Parathyroid adenoma (tissue), 2 donors: ENCODE measurements at regions not wholly inside any gene's neighbourhood (a gene's known extent, or its start where the extent isn't known, plus 50 kb on each side); places are given as distances from the start of the nearest gene placed in this dataset.

ENCODE experiments used
- H2AFZ ChIP-seq: fragments of 300-600 bp; sonication (generic); one replicate; pipeline ENCODE4 v1.7.0; 2017; ENCODE audit warnings: antibody characterized with exemption, mild to moderate bottlenecking
- H3K27ac ChIP-seq: fragments of 300-600 bp; sonication (generic); one replicate; pipeline ENCODE4 v1.7.0; 2017
- H3K27me3 ChIP-seq: fragments of 300-600 bp; sonication (generic); one replicate; pipeline ENCODE4 v1.7.0; 2017; ENCODE audit warnings: low read length; ENCODE audit not compliant: control insufficient read depth, insufficient read depth
- H3K36me3 ChIP-seq: fragments of 300-600 bp; sonication (generic); one replicate; pipeline ENCODE4 v1.7.0; 2017; ENCODE audit warnings: low read length; ENCODE audit not compliant: control insufficient read depth, insufficient read depth
- H3K4me1 ChIP-seq: fragments of 300-600 bp; sonication (generic); one replicate; pipeline ENCODE4 v1.7.0; 2017; ENCODE audit warnings: control low read depth
- H3K4me2 ChIP-seq: fragments of 300-600 bp; sonication (generic); one replicate; pipeline ENCODE4 v1.7.0; 2017; ENCODE audit warnings: low read length
- H3K4me3 ChIP-seq: fragments of 300-600 bp; sonication (generic); one replicate; pipeline ENCODE4 v1.7.0; 2017; ENCODE audit warnings: low read depth, low read length
- H3K79me2 ChIP-seq: fragments of 300-600 bp; sonication (generic); one replicate; pipeline ENCODE4 v1.7.0; 2017; ENCODE audit warnings: control low read depth
- H3K9ac ChIP-seq: fragments of 300-600 bp; sonication (generic); one replicate; pipeline ENCODE4 v1.7.0; 2017; ENCODE audit warnings: mild to moderate bottlenecking
- H3K9me3 ChIP-seq: fragments of 300-600 bp; sonication (generic); one replicate; pipeline ENCODE4 v1.7.0; 2017; ENCODE audit warnings: low read length; ENCODE audit not compliant: control insufficient read depth
- CTCF ChIP-seq: fragments of 300-600 bp; sonication (generic); IDR thresholded peaks from one replicate; pipeline ENCODE4 v1.7.0; 2017; ENCODE audit warnings: antibody characterized with exemption, mild to moderate bottlenecking
- donor health status: primary hyperparathyroidism.

GRCh38 chr15:85924088-85924487 is 129.4 kb upstream of the KLHL25 start:
- no peak overlapping the region for H3K4me2 ChIP-seq
- H3K9ac ChIP-seq: no peak overlapping the region
- no peaks in the 10 kb centered on the region for H3K9me3 ChIP-seq
- H3K36me3 ChIP-seq: no peaks in the 10 kb centered on the region
- TF ChIP-seq CTCF: no peak
- H3K27me3 ChIP-seq: no peaks in the 10 kb centered on the region
- no peak overlapping the region for H2AFZ ChIP-seq
- H3K4me1 ChIP-seq: no peaks in the 10 kb centered on the region
- no peak overlapping the region for H3K27ac ChIP-seq
- no peak overlapping the region for H3K4me3 ChIP-seq
- no peaks in the 10 kb centered on the region for H3K79me2 ChIP-seq

DNA sequence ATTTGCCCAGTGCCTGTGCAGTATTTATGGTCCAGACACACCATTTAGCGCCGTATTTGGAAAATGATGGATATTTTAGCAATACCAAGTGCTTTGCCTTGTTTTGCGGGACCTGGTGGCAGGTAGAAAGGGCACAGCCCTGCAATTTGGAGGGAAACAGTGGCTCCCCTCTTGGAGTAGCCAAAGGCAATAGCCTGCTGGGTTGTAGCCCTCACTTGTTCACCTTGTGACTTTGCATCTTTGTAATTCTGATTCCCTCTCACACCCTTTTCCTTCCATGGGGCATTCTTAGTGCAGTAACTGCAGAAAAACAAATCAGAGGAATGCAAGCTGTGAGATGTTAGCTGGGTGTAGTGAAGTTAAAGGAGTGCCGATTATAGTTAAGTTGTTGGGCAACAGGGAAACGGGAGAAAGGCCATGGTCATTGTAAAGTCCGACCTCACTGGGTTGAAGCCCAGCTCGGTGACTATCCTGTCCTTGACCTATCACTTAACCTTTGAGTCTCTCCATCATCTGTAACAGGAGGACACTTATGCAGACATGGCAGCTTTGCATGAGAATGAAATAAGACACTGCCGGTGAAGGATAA is 131.0 kb upstream of the KLHL25 start:
- no peak overlapping the region for H3K4me2 ChIP-seq
- no peak for TF ChIP-seq CTCF
- no peak overlapping the region for H3K9ac ChIP-seq
- no peak overlapping the region for H3K27ac ChIP-seq
- no peaks in the 10 kb centered on the region for H3K9me3 ChIP-seq
- no peak overlapping the region for H2AFZ ChIP-seq
- H3K36me3 ChIP-seq: no peaks in the 10 kb centered on the region
- H3K27me3 ChIP-seq: no peaks in the 10 kb centered on the region
- no peak overlapping the region for H3K4me3 ChIP-seq
- H3K4me1 ChIP-seq: no peaks in the 10 kb centered on the region
- H3K79me2 ChIP-seq: no peaks in the 10 kb centered on the region

GRCh38 chr15:85926834-85927233 is 132.1 kb upstream of the KLHL25 start:
- Histone ChIP-seq H3K36me3 (no peaks in the 10 kb centered on the region), H3K9me3 (no peaks in the 10 kb centered on the region), H3K27me3 (no peaks in the 10 kb centered on the region), H3K4me1 (no peaks in the 10 kb centered on the region), H2AFZ (no peak overlapping the region), H3K4me3 (no peak overlapping the region), H3K9ac (no peak overlapping the region), H3K79me2 (no peaks in the 10 kb centered on the region), H3K27ac (no peak overlapping the region), H3K4me2 (no peak overlapping the region)
- no peak for TF ChIP-seq CTCF

DNA sequence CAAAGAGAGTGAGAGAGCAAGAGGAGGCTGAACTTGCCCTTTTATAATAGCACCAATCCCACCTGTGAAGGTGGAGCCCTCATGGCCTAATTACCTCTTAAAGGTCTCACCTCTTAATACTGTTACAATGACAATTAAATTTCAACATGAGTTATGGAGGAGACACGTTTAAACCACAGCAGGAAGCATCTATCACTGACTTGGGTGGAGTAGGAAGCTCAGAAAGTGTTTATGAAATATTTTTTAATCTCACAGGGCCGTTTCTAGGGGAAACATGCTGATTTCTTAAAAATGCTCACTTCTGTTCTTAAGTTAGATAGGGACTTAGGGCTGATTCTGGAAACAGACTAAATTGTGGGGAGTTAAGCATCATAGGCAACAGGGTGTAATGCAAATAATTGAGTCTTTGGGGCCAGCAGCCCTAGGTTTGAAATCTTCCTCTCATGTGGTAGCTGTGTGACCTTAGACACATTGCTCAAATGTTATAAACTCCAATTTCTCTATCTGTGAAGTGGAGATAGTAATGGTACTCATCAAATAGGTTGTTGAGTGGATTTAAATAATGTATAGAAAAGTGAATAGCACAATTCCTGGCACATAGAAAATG is 133.3 kb upstream of the KLHL25 start:
- no peak for TF ChIP-seq CTCF
- Histone ChIP-seq H3K4me3 (no peak overlapping the region), H3K27ac (no peak overlapping the region), H3K9ac (no peak overlapping the region), H3K36me3 (no peaks in the 10 kb centered on the region), H3K4me1 (no peaks in the 10 kb centered on the region), H2AFZ (no peak overlapping the region), H3K27me3 (no peaks in the 10 kb centered on the region), H3K79me2 (no peaks in the 10 kb centered on the region), H3K9me3 (no peaks in the 10 kb centered on the region), H3K4me2 (no peak overlapping the region)

DNA sequence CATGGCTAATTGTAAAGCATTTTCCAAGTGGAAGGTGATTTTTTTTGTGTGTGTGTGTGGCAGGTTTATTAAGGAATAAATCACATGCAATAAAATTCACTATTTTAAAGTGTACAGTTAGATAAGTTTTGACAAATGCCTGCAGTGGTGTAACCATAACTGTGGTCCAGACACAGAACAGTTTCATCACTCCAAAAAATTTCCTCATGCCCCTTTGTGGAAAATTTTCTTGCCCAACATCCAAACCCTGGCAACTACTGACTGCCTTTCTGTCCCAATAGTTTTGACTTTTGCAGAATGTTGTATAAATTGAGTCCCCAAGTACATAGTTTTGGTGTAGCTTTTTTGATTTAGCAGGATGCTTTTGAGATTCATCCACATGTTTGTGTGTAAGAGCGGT is 135.1 kb upstream of the KLHL25 start:
- Histone ChIP-seq H3K27ac (no peak overlapping the region), H3K79me2 (no peaks in the 10 kb centered on the region), H3K9me3 (no peaks in the 10 kb centered on the region), H3K36me3 (no peaks in the 10 kb centered on the region), H3K4me1 (no peaks in the 10 kb centered on the region), H3K27me3 (no peaks in the 10 kb centered on the region), H3K4me3 (no peak overlapping the region), H3K4me2 (no peak overlapping the region), H3K9ac (no peak overlapping the region), H2AFZ (no peak overlapping the region)
- TF ChIP-seq CTCF: no peak
